ENCODE measurements at regions not wholly inside any gene's neighbourhood (a gene's known extent, or its start where the extent isn't known, plus 50 kb on each side); places are given as distances from the start of the nearest gene placed in this dataset.
"Not testable (repeated sequence)": the region's sequence is repeated elsewhere in the genome, so short reads cannot be mapped to it uniquely, and the experiment has no call there.

- DNase-seq (ENCODE audit: low read depth, low spot score): no peak
These were observed 250.6 kb upstream of the KLF8 start for GRCh38 chrX:55981603-55982002.

- no peak for DNase-seq (ENCODE audit: low read depth, low spot score)
These were observed 235.5 kb upstream of the KLF8 start for GRCh38 chrX:55996649-55997048.

GRCh38 chrX:56000174-56000573 is 232.0 kb upstream of the KLF8 start:
- DNase-seq (ENCODE audit: low read depth, low spot score): no peak

GRCh38 chrX:56000729-56001128 is 231.4 kb upstream of the KLF8 start:
- no peak for DNase-seq (ENCODE audit: low read depth, low spot score)

- DNase-seq (ENCODE audit: low read depth, low spot score): no peak
These were observed 206.1 kb upstream of the KLF8 start for GRCh38 chrX:56025872-56026571.

GRCh38 chrX:56026815-56027214 is 205.3 kb upstream of the KLF8 start:
- DNase-seq (ENCODE audit: low read depth, low spot score): no peak

GRCh38 chrX:56029188-56029587 is 203.0 kb upstream of the KLF8 start:
- DNase-seq (ENCODE audit: low read depth, low spot score): no peak

GRCh38 chrX:56029691-56030090 is 202.5 kb upstream of the KLF8 start:
- no peak for DNase-seq (ENCODE audit: low read depth, low spot score)

GRCh38 chrX:56031409-56031808 is 200.7 kb upstream of the KLF8 start:
- no peak for DNase-seq (ENCODE audit: low read depth, low spot score)

- DNase-seq (ENCODE audit: low read depth, low spot score): no peak
These were observed 198.5 kb upstream of the KLF8 start for GRCh38 chrX:56033495-56034180.

GRCh38 chrX:56052673-56053330 is 179.4 kb upstream of the KLF8 start:
- DNase-seq (ENCODE audit: low read depth, low spot score): not testable (repeated sequence)

GRCh38 chrX:56057325-56057724 is 174.8 kb upstream of the KLF8 start:
- no peak for DNase-seq (ENCODE audit: low read depth, low spot score)

GRCh38 chrX:56066016-56066415 is 166.1 kb upstream of the KLF8 start:
- no peak for DNase-seq (ENCODE audit: low read depth, low spot score)

- DNase-seq (ENCODE audit: low read depth, low spot score): no peak
These were observed 163.8 kb upstream of the KLF8 start for GRCh38 chrX:56068274-56068758.

GRCh38 chrX:56069299-56069931 is 162.7 kb upstream of the KLF8 start:
- DNase-seq (ENCODE audit: low read depth, low spot score): no peak

GRCh38 chrX:56089376-56089775 is 142.8 kb upstream of the KLF8 start:
- no peak for DNase-seq (ENCODE audit: low read depth, low spot score)

- DNase-seq (ENCODE audit: low read depth, low spot score): no peak
These were observed 132.9 kb upstream of the KLF8 start for GRCh38 chrX:56099271-56099670.

GRCh38 chrX:56107320-56107719 is 124.8 kb upstream of the KLF8 start:
- no peak for DNase-seq (ENCODE audit: low read depth, low spot score)

GRCh38 chrX:56113785-56114436 is 118.2 kb upstream of the KLF8 start:
- DNase-seq (ENCODE audit: low read depth, low spot score): peak; percentile 23

- DNase-seq (ENCODE audit: low read depth, low spot score): no peak
These were observed 117.7 kb upstream of the KLF8 start for GRCh38 chrX:56114437-56114787.

GRCh38 chrX:56120242-56120641 is 111.9 kb upstream of the KLF8 start:
- DNase-seq (ENCODE audit: low read depth, low spot score): no peak

- DNase-seq (ENCODE audit: low read depth, low spot score): no peak
These were observed 106.2 kb upstream of the KLF8 start for GRCh38 chrX:56125946-56126345.
